Stimulated activated CD4-positive, alpha-beta T cell treated with anti-CD3 and anti-CD28 coated beads, Interleukin-1b, Interleukin-23, amount 100 ng/mL, for 1 hour (primary cell): ENCODE measurements at regions not wholly inside any gene's neighbourhood (a gene's known extent, or its start where the extent isn't known, plus 50 kb on each side); places are given as distances from the start of the nearest gene placed in this dataset.
"Not testable (repeated sequence)": the region's sequence is repeated elsewhere in the genome, so short reads cannot be mapped to it uniquely, and the experiment has no call there.

ENCODE experiments used
- DNase-seq, 2 donors: peaks; one replicate each; pipeline ENCODE4 v3.0.0-alpha.2; 2020; ENCODE audit warnings: low read depth in 2 of 2

DNA sequence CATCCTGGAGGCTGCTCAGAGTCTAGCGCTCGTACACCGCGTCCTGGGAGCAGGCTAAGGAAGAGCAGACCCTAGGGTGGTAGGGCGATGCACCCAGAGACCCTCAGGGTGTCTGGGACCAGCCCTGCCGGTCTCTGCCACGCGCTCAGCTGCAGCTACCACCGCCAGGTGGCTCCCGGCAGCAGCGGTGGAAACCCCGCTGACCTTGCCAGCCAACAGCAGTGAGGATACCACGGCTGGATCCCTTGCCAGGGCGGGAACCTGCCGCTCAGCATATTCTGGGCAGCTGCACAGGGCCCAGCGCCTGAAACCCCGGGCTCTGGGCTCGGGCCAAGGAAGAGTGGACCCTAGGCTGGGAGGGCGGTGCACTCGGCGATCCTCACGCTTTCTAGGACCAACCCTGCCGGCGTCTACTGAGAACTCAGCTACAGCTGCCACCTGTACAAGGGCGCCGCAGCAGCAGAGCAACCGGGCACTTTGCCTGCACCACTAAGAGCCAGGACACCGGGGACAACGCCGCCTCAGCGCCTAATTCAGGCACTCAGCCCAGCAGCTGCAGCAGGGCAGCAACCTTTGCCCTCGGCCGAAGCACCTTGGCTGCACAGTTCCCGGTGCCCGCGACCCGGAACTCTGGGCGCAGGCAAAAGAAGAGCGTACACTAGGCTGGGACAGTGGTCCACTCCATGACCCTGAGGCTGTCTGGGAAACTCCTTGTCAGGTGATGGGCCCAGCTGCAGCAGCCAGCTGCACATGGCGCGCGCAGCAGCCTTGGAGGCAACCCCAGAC is 80.8 kb downstream of the POTEB2 start:
- not testable (repeated sequence) for DNase-seq

DNA sequence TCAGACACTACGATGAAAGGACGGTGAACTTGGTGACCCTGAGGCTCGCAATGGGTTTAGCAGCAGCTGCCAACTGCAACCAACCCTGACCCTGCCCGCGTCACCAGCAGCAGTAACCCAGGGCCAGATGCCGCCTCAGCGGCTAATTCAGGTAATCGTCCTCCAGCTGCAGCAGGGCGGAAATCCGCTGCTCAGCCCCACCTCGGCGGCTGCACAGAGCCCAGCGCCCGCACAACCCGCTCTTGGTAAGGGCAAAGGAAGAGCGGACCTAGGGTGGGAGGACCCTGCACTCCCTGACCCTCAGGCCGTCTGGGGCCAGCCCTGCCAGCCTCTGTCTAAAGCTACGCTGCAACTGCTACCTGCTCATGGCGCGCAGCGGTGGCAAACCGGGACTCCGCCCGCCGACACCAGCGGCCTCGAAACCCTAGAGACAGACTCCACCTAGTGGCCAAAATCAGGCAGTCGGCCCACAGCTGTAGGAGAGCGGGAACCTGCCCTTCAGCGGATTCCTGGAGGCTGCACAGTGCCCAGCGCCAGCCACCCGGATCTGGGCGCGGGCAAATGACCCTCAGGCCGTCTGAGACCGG is 82.4 kb downstream of the POTEB2 start:
- DNase-seq = not testable (repeated sequence)

DNA sequence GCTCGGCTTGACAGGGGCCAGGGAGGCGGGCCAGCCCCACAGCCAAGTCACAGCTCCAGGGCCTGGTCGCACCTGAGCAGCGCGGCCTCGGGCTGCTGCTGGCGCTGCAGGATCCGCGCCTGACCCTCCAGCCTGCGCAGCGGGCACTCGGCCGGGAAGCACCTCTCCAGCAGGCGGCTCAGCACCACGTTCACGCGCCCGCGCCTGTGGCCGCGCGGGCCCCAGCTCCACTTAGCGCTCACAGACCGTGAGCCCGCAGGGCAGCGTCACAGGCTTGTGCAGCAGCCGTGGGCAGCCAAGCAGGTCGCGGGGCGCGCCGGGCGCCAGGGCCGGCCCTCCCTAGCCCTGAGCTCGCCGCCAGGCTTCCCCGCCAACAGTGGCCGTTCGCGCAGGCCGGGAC is 90.7 kb downstream of the POTEB2 start:
- not testable (repeated sequence) for DNase-seq

DNA sequence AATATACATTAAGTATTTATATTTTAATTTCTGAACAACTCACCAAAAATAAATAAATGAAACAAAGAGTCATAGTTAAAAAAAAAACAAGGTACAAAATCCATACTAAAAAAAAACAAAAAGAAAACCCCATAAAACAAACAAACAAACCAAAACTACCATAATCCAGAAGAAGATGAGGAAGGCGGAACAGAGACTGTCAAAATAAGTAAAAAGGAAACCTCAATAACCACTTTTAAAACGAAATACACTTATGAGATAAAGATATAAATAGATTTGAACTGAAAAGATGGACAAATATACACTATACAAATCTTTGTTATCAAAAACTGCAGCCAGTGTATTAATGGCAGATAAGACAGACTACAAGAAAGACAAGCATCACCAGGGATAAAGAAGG is 98.2 kb downstream of the POTEB2 start:
- DNase-seq = not testable (repeated sequence)

DNA sequence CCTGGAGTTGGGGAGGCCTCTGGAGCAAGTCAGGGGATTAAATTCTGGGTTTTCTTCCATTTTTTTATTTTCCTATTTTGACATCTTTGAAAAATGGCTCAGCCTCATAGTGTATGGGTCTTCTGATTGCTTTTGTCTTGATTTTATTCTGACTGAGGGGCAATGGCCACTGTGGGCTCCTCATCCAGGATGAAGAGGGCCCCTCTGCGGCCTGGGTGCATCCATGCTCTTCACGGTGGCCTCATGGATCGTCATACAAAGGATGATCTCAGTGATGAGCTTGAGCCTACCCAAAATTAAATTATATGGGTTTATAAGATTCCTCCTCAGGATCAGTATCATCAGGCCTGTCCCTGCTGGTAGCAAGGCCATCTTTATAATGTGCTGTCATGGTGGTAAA is 103.7 kb downstream of the POTEB2 start:
- not testable (repeated sequence) for DNase-seq

DNA sequence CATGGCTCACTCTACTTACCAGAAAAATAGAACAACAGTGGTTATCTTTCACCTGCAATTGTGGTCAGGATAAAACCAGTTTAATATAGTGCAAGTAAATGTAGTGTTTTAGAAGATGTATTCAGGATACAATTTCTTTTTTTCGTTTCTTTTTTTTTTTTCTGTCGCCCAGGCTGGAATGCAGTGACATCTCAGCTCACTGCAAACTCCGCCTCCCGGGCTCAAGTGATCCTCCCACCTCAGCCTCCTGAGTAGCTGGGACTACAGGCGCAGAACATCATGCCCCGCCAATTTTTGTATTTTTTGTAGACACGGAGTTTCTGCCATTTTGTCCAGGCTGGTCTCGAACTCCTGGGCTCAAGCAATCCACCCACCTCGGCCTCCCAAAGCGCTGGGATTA is 109.7 kb downstream of the POTEB2 start:
- DNase-seq = not testable (repeated sequence)

DNA sequence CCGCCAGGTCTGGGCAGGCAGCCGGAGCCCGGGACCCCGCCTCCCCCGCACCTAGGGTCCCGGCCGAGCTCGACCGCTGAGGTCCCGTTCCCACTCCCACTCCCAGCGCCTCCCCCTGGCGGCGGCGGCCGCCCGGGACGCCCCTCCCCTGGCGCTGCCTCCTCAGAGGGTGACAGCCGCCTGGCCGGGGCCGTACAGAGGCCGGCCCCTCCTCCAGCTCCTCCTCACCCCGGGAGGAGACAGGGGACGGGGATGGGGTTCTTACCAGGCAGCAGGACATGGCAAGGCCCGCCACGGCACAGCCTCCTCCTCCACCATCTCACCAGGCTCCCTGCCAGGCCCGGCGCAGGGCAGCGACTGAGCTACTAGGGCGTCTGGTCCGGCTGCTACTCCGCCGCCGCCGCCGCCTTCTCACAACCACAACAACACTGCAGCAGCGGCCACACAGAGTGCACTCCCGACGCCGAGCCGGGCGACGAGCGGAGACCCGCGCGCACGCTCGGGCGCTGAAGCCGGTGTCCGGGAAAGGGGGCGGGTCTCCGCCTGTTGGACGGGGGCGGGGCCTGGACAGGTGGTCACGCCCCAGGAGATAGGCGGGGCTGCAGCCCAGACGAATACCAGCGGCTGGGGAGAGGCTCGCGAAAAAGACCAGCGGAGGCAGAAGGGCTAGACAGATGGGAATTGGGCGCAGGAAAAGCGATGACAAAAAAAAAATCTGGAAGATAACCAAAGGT is 110.3 kb downstream of the POTEB2 start:
- peak in 1 of 2 donors; percentile 46 for DNase-seq

DNA sequence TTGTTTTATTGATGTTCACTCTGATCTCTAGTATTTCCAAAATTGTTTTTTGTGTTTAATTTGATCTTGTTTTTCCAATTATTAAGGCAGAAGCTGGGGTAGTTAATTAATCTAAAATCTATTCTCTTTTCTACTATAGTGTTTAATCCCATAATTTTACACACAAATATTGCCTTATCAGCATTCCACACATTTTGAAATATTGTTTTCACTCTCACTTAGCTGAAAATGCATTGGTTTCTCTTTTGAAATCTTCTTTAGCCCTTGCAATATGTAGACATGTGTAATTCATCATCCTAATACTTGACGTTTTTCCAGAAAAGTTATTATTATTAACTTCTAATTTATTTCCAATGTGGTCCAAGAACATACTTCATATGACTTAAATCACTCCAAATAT is 132.6 kb downstream of the POTEB2 start:
- not testable (repeated sequence) for DNase-seq
